Amygdala (tissue), 56 donors: ENCODE measurements at regions not wholly inside any gene's neighbourhood (a gene's known extent, or its start where the extent isn't known, plus 50 kb on each side); places are given as distances from the start of the nearest gene placed in this dataset.
"Not testable (repeated sequence)": the region's sequence is repeated elsewhere in the genome, so short reads cannot be mapped to it uniquely, and the experiment has no call there.

Experiments
- DNase-seq, 56 donors: peaks; one replicate each; lab custom pipeline; 2025; lab: John Stamatoyannopoulos, UW

- DNase-seq: no peak
Observed at GRCh38 chr2:77720115-77720514, 197.9 kb upstream of the LRRTM4 start.

DNA sequence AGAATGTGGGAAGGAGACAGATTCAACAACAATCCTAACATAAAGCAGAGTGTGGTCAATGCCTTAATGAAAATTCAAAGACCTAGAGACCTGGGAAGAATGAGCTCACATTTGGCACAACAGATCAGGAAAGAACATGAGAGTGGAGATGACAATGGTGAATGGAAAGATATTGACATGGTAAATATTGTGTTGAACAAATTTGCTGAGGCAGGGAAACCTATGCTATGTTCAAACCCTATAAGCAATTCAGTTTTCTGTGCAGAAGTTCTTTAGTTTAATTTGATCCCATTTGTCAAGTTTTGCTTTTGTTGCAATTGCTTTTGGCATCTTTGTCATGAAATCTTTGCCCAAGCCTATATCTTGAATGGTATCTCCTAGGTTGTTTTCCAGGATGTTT, 199.4 kb upstream of the LRRTM4 start:
- DNase-seq: no peak

DNA sequence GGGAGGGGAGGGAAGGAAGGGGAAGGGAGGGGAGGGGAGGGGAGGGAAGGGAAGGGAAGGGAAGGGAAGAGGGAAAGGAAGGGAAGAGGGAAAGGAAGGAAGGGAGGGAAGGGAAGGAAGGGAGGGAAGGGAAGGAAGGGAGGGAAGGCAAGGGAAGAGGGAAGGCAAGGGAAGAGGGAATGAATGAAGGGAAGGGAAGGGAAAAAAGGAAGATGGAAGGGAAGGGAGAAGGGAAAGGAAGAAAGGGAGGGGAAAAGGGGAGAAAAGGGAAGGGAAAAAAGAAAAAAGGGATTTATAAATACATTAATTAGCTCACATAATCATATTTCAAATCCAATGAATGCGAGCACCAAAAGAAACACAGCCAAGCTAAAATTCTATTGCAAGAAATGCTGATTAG, 202.9 kb upstream of the LRRTM4 start:
- DNase-seq: no peak

DNA sequence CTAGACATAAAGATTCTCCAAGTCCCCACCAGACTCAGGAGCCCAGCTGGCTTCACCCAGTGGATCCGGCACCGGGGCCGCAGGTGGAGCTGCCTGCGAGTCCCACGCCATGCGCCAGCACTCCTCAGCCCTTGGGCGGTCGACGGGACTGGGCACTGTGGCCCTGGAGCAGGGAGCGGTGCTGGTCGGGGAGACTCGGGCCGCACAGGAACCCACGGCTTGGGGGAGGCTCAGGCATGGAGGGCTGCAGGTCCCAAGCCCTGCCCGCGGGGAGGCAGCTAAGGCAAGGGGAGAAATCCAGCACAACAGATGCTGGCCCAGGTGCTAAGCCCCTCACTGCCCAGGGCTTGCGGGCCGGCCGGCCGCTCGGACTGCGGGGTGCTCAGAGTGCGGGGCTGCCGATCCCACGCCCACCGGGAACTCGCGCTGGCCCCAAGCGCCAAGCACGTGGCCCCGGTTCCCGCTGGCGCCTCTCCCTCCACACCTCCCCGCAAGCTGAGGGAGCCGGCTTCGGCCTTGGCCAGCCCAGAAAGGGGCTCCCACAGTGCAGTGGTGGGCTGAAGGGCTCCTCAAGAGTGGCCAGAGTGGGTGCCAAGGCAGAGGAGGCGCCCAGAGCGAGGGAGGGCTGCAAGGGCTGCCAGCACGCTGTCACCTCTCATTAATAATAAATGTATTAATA, 212.6 kb upstream of the LRRTM4 start:
- peak in 1 of 56 donors; percentile 2 for DNase-seq

DNA sequence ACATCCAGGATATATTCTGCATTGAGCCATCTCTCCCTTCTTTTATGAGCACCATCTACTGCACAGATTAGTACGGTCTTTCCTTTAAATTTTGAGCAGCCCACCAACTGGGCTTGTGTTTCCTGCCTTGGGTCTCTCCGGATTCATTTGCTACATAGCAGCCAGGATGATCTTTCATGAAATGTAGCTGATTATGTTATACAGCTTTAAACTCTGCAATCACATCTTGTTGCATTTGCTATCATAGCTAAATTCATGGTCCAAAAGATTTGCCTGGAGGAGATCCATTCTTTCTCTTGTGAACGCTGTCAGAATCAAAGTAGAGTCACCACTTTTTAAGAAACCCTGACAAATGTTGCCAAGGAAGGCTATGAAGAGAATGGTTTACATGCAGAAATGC, 215.1 kb upstream of the LRRTM4 start:
- DNase-seq: no peak

GRCh38 chr2:77746780-77747179, 224.6 kb upstream of the LRRTM4 start:
- no peak for DNase-seq

GRCh38 chr2:77753710-77754345, 231.7 kb upstream of the LRRTM4 start:
- DNase-seq: not testable (repeated sequence)

GRCh38 chr2:77767388-77768076, 245.4 kb upstream of the LRRTM4 start:
- DNase-seq: no peak

- DNase-seq: no peak
Observed at GRCh38 chr2:77768508-77768907, 246.3 kb upstream of the LRRTM4 start.

- no peak for DNase-seq
Observed at GRCh38 chr2:77778917-77779316, 256.7 kb upstream of the LRRTM4 start.

GRCh38 chr2:77793500-77793899, 271.3 kb upstream of the LRRTM4 start:
- not testable (repeated sequence) for DNase-seq

- no peak for DNase-seq
Observed at GRCh38 chr2:77796397-77796796, 274.2 kb upstream of the LRRTM4 start.

- DNase-seq: no peak
Observed at GRCh38 chr2:77797088-77797487, 274.9 kb upstream of the LRRTM4 start.

GRCh38 chr2:77800410-77800809, 278.2 kb upstream of the LRRTM4 start:
- DNase-seq: no peak

- no peak for DNase-seq
Observed at GRCh38 chr2:77807531-77808215, 285.5 kb upstream of the LRRTM4 start.

DNA sequence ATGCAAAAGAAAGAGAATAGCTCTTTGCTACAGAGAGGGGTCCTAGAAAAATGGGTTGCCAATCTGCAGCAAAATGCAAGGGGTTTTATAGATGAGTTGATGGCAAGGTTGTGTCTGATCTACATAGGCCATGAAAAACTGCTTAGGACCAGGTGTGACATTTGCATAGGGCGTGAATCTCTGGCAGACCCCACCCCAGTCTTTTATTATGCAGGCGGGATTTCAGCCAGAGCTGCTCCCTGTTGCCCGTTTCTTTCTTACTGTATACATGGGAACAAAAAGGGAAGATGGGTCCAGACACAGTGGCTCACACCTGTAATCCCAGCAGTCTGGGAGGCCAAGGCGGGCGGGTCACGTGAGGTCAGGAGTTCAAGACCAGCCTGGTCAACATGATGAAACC, 286.4 kb upstream of the LRRTM4 start:
- DNase-seq: no peak

- no peak for DNase-seq
Observed at GRCh38 chr2:77813599-77813998, 291.4 kb upstream of the LRRTM4 start.

- no peak for DNase-seq
Observed at GRCh38 chr2:77816618-77817017, 294.4 kb upstream of the LRRTM4 start.

DNA sequence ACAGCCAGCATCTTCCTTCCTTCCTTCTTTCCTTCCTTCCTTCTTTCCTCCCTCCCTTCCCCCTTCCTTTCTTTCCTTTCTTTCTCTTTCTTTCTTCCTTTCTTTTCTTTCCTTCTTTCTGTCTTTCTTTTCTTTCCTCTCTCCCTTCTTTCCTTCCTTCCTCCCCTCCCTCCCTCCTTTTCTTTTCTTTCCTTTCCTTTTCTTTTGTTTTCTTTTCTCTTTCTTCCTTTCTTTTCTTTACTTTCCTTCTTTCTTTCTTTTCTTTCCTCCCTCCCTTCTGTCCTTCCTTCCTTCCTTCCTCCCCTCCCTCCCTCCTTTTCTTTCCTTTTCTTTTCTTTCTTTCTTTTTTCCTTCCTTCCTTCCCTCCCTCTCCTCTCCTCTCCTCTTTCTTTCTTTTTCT, 296.0 kb upstream of the LRRTM4 start:
- no peak for DNase-seq

DNA sequence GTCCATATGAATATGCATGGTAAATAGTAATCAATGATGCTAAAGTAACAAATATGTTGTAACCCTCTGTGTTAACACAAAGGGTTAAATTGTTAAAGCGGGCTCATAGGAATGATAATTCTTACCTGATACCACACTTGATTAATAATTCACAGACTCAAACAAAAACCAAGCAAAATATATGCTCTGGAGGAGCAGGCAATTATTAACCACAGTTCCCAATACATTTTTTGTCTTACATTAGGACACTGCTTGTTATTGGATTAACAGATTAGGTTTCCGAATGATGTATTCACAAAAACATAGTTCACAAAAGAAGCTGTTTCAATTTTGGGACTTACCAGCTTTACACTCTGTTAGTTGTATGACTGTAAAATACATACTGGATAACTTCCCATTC, 300.9 kb upstream of the LRRTM4 start:
- no peak for DNase-seq

DNA sequence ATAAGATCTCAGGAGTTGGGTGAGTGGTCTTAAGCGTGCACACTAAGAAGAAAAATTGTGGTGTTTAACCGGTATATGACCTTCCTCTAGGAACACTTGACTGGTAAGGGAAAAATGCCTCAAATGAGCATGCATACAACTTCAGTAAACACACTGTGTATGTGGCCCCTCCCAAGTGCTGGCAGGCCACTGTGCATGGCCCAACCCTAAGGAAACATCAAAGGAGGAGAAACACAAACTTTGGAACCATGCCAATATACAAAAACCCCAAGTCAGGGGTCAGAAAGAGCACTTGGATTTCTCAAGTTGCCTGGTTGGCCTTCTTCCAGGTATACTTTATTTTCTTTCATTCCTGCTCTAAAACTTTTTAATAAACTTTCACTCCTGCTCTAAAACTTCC, 308.9 kb upstream of the LRRTM4 start:
- DNase-seq: no peak
